Skin of body (tissue), 2 donors: ENCODE measurements at regions not wholly inside any gene's neighbourhood (a gene's known extent, or its start where the extent isn't known, plus 50 kb on each side); places are given as distances from the start of the nearest gene placed in this dataset. TPM values are rescaled to one million over a fixed set of nuclear protein-coding genes. Genes with fewer than 3 reads are reported as not detected.

Experiments
- DNase-seq: peaks from one replicate; lab custom pipeline; 2025; lab: John Stamatoyannopoulos, UW
- small RNA-seq: library from RNA; depleted of rRNA; stranded (forward); fragments of <200 nt; gene quantifications from one replicate; pipeline ENCODE3, GENCODE V24; 2014; ENCODE audit warnings: low replicate concordance

DNA sequence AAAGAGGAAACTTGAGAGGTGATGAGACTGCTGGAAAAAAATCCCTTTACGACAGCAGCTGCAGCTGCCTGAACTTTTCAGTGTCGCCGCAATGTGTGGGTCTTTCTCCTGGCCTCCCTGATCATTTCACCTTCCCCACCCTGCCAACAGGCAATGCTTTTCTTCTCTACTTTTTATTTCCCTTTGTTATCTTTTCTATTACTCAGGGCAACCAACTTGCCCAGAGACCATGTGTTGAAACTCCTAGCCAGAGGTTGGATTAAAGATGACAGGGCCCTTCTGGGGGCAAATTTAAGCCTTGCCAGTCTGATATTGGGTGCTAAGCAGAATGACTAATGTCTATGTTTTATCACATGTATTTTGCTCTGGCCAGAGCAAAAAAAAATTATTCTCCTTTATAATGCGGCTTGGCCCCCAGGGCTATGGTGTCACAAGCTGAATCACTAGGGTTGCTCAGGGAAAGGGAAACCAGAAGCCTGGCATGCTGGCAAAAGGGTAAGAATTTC lies 51.5 kb upstream of the CFAP20DC start:
- DNase-seq: no peak

Small RNAs in the stretch of these regions (small RNA-seq; reads per million reads assigned to genes)
- not detected for gene RF00017
